MM.1S (cell line): ENCODE measurements at regions not wholly inside any gene's neighbourhood (a gene's known extent, or its start where the extent isn't known, plus 50 kb on each side); places are given as distances from the start of the nearest gene placed in this dataset.

Source experiments
- EZH2 ChIP-seq: fragments of 300-600 bp; sonication (generic); optimal IDR thresholded peaks from 2 replicates; pipeline ENCODE3; 2017; ENCODE audit warnings: low read depth, mild to moderate bottlenecking, antibody characterized with exemption, low read length, mixed read lengths
- EZH2phosphoT487 ChIP-seq: fragments of 300-600 bp; sonication (generic); IDR thresholded peaks from 2 replicates; pipeline ENCODE4 v1.6.1; 2018; ENCODE audit warnings: antibody characterized with exemption, low read length
- TF ChIP-seq, protein P1 (sequence below): fragments of 300-600 bp; sonication (generic); IDR thresholded peaks from 2 replicates; pipeline ENCODE4 v1.5.1; 2016; ENCODE audit warnings: antibody characterized with exemption, low read length, mixed read lengths

DNA sequence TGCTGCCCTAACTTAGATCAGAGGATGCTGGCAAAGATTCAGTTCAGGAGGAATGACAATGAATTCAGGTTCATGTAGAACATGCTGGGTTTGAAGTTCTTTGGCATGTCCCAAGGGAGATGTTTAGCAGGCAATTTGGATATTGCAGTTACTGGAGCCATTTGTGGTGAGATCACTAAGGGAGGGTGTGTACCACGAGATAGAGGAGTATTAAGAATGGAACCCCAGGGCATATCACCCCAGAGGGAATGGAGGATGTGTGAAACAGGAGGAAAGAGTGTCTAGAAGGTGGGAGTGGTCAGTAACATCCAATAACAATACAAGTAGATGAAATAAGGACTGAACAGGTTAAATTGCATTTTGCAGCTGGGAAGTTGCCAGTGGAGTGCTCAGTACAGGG lies 87.1 kb downstream of the CCR1 start:
- TF ChIP-seq, protein P1, sequence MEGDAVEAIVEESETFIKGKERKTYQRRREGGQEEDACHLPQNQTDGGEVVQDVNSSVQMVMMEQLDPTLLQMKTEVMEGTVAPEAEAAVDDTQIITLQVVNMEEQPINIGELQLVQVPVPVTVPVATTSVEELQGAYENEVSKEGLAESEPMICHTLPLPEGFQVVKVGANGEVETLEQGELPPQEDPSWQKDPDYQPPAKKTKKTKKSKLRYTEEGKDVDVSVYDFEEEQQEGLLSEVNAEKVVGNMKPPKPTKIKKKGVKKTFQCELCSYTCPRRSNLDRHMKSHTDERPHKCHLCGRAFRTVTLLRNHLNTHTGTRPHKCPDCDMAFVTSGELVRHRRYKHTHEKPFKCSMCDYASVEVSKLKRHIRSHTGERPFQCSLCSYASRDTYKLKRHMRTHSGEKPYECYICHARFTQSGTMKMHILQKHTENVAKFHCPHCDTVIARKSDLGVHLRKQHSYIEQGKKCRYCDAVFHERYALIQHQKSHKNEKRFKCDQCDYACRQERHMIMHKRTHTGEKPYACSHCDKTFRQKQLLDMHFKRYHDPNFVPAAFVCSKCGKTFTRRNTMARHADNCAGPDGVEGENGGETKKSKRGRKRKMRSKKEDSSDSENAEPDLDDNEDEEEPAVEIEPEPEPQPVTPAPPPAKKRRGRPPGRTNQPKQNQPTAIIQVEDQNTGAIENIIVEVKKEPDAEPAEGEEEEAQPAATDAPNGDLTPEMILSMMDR: no peak
- no peak for TF ChIP-seq EZH2
- no peak for TF ChIP-seq EZH2phosphoT487
